H1 (cell line): ENCODE measurements at regions not wholly inside any gene's neighbourhood (a gene's known extent, or its start where the extent isn't known, plus 50 kb on each side); places are given as distances from the start of the nearest gene placed in this dataset.

ENCODE experiments used
- CTCF ChIA-PET: fragments of 300-600 bp; sonication (Branson Sonifier 250); formaldehyde crosslinking; loops from one replicate; lab custom pipeline; 2021; ENCODE audit not compliant: partially characterized antibody; lab: Charles Lee
- POLR2A ChIA-PET: fragments of 300-600 bp; sonication (Branson Sonifier 250); formaldehyde crosslinking; loops from one replicate; lab custom pipeline; 2021; ENCODE audit warnings: inconsistent platforms; ENCODE audit not compliant: partially characterized antibody; lab: Charles Lee
- DNase-seq, 2 experiments: peaks; one replicate each; pipeline versions ENCODE4 v3.0.0 to v3.0.0-alpha.2; 2010 to 2022; ENCODE audit warnings: low spot score in 2 of 2, low read depth in 1 of 2, mixed read lengths in 1 of 2
- FAIRE-seq: peaks from 2 replicates; lab custom pipeline; 2011; peaks lifted over from hg19 to GRCh38; lab: Jason Lieb, UNC
- H2AFZ ChIP-seq: 2 replicates; pipeline ENCODE4 v1.8.1; 2012; ENCODE audit warnings: low read length, inconsistent platforms
- H2AK5ac ChIP-seq: 2 replicates; pipeline ENCODE4 v1.6.1; 2013; ENCODE audit warnings: low read depth, low read length
- H2BK120ac ChIP-seq: replicated peaks from 2 replicates; pipeline ENCODE3; 2013; ENCODE audit warnings: low read depth, low read length, inconsistent platforms
- H2BK12ac ChIP-seq: 2 replicates; pipeline ENCODE4 v1.6.1; 2013; ENCODE audit warnings: low read depth, low read length
- H2BK15ac ChIP-seq: 2 replicates; pipeline ENCODE4 v1.6.1; 2013; ENCODE audit warnings: low read length
- H2BK20ac ChIP-seq: 2 replicates; pipeline ENCODE4 v1.6.1; 2013; ENCODE audit warnings: low read length
- H2BK5ac ChIP-seq: 2 replicates; pipeline ENCODE4 v1.6.1; 2013; ENCODE audit warnings: low read depth, low read length
- H3K14ac ChIP-seq: 2 replicates; pipeline ENCODE4 v1.6.1; 2013; ENCODE audit warnings: inconsistent platforms; ENCODE audit not compliant: insufficient read length
- H3K18ac ChIP-seq: 2 replicates; pipeline ENCODE4 v1.6.1; 2013; ENCODE audit warnings: low read length; ENCODE audit errors: extremely low read depth
- H3K23ac ChIP-seq: 2 replicates; pipeline ENCODE4 v1.6.1; 2013; ENCODE audit warnings: inconsistent platforms; ENCODE audit not compliant: insufficient read length
- H3K23me2 ChIP-seq: 2 replicates; pipeline ENCODE4 v1.6.1; 2013; ENCODE audit warnings: low read depth, low read length
- H3K27ac ChIP-seq: 2 replicates; pipeline ENCODE4 v1.6.1; 2011; ENCODE audit warnings: low read depth, low read length, inconsistent platforms
- H3K27me3 ChIP-seq, 4 experiments: replicated peaks in 1 of 4; 1 replicate in 1 of 4; 2 replicates in 3 of 4; pipeline versions ENCODE4 v1.6.1 to v1.8.1; 2011 to 2013; ENCODE audit warnings: low read length in 3 of 4, mild to moderate bottlenecking in 3 of 4, inconsistent platforms in 2 of 4, mixed read lengths in 2 of 4, moderate library complexity in 1 of 4; ENCODE audit not compliant: control insufficient read depth in 3 of 4, insufficient read depth in 3 of 4; ENCODE audit errors: extremely low read depth in 1 of 4
- H3K36me3 ChIP-seq, 4 experiments: 2 replicates each; pipeline versions ENCODE4 v1.6.1 to v1.8.1; 2011 to 2013; ENCODE audit warnings: mild to moderate bottlenecking in 4 of 4, low read length in 3 of 4, moderate library complexity in 2 of 4, control low read depth in 1 of 4, inconsistent platforms in 1 of 4; ENCODE audit not compliant: insufficient read depth in 4 of 4, control insufficient read depth in 2 of 4
- H3K4ac ChIP-seq: replicated peaks from 2 replicates; pipeline ENCODE3; 2013; ENCODE audit warnings: low read length, low read depth, mixed read lengths, inconsistent platforms; ENCODE audit not compliant: insufficient read length
- H3K4me1 ChIP-seq, 4 experiments: replicated peaks in 1 of 4; 1 replicate in 1 of 4; 2 replicates in 3 of 4; pipeline versions ENCODE4 v1.6.1 to v1.8.1; 2011 to 2013; ENCODE audit warnings: low read length in 3 of 4, inconsistent platforms in 2 of 4, mixed read lengths in 1 of 4; ENCODE audit not compliant: insufficient read depth in 4 of 4, control insufficient read depth in 3 of 4
- H3K4me2 ChIP-seq, 2 experiments: 2 replicates each; pipeline versions ENCODE4 v1.6.1 to v1.8.1; 2011 to 2013; ENCODE audit warnings: low read depth in 2 of 2, low read length in 2 of 2, control low read depth in 1 of 2, inconsistent platforms in 1 of 2, mild to moderate bottlenecking in 1 of 2; ENCODE audit not compliant: insufficient read depth in 1 of 2
- H3K4me3 ChIP-seq, 4 experiments: fragments of 200-600, 300-600 bp in 1 of 4; sonication (generic), shearing (Covaris generic), sonication (Bioruptor Twin) in 1 of 4; 2 replicates each; pipeline versions ENCODE4 v1.5.1 to v1.8.1; 2011 to 2016; ENCODE audit warnings: low read length in 4 of 4, low read depth in 3 of 4, control low read depth in 2 of 4, inconsistent platforms in 2 of 4, mild to moderate bottlenecking in 2 of 4, mixed read lengths in 1 of 4, moderate library complexity in 1 of 4; ENCODE audit not compliant: insufficient read depth in 2 of 4; ENCODE audit errors: extremely low read depth in 1 of 4
- H3K56ac ChIP-seq: replicated peaks from 2 replicates; pipeline ENCODE3; 2013; ENCODE audit warnings: low read depth, mild to moderate bottlenecking, mixed read lengths, low read length, inconsistent platforms; ENCODE audit not compliant: insufficient read length
- H3K79me1 ChIP-seq: 2 replicates; pipeline ENCODE4 v1.6.1; 2013; ENCODE audit warnings: low read depth, low read length, control low read depth
- H3K79me2 ChIP-seq, 2 experiments: 2 replicates each; pipeline versions ENCODE4 v1.6.1 to v1.8.1; 2012 to 2013; ENCODE audit warnings: low read length in 2 of 2, mild to moderate bottlenecking in 2 of 2, inconsistent platforms in 1 of 2; ENCODE audit not compliant: insufficient read depth in 2 of 2, control insufficient read depth in 1 of 2
- H3K9ac ChIP-seq, 4 experiments: replicated peaks in 1 of 4; 1 replicate in 1 of 4; 2 replicates in 3 of 4; pipeline versions ENCODE4 v1.6.1 to v1.8.1; 2011 to 2013; ENCODE audit warnings: low read depth in 3 of 4, low read length in 3 of 4, control low read depth in 2 of 4, mild to moderate bottlenecking in 2 of 4, moderate library complexity in 2 of 4, inconsistent platforms in 1 of 4; ENCODE audit errors: extremely low read depth in 1 of 4
- H3K9me3 ChIP-seq, 2 experiments: 2 replicates each; pipeline versions ENCODE4 v1.6.1 to v1.8.1; 2012 to 2013; ENCODE audit warnings: mild to moderate bottlenecking in 2 of 2, moderate library complexity in 2 of 2, control low read depth in 1 of 2, inconsistent platforms in 1 of 2, low read depth in 1 of 2, low read length in 1 of 2, mixed read lengths in 1 of 2; ENCODE audit not compliant: insufficient read depth in 2 of 2
- H4K20me1 ChIP-seq, 2 experiments: replicated peaks in 1 of 2; 2 replicates each; pipeline versions ENCODE3 to v1.8.1; 2011 to 2013; ENCODE audit warnings: inconsistent platforms in 2 of 2, low read length in 2 of 2, mild to moderate bottlenecking in 1 of 2; ENCODE audit not compliant: insufficient read depth in 2 of 2, control insufficient read depth in 1 of 2
- H4K5ac ChIP-seq: 2 replicates; pipeline ENCODE4 v1.6.1; 2013; ENCODE audit warnings: low read length, low read depth, mixed read lengths, inconsistent platforms; ENCODE audit not compliant: insufficient read length
- H4K8ac ChIP-seq: 2 replicates; pipeline ENCODE4 v1.8.0; 2013; ENCODE audit warnings: mild to moderate bottlenecking, moderate library complexity, low read length, inconsistent platforms; ENCODE audit not compliant: insufficient read depth; ENCODE audit errors: extremely low read depth
- H4K91ac ChIP-seq: replicated peaks from 2 replicates; pipeline ENCODE3; 2013; ENCODE audit warnings: low read length, mixed read lengths, inconsistent platforms; ENCODE audit not compliant: insufficient read length
- ASH2L ChIP-seq: fragments of 200-600, 300-600 bp; sonication (generic); IDR thresholded peaks from one replicate; pipeline ENCODE4 v1.7.1; 2017; ENCODE audit warnings: low read length
- CBX8 ChIP-seq: fragments of 300-800, 300-1000 bp; sonication (generic); IDR thresholded peaks from 2 replicates; pipeline ENCODE4 v1.7.1; 2016; ENCODE audit warnings: low read depth, low read length, borderline replicate concordance
- CREB1 ChIP-seq: IDR thresholded peaks from 2 replicates; pipeline ENCODE4 v1.6.1; 2012; ENCODE audit warnings: inconsistent platforms
- FOSL1 ChIP-seq: IDR thresholded peaks from 2 replicates; pipeline ENCODE4 v1.6.1; 2011; ENCODE audit warnings: mild to moderate bottlenecking, low read depth, low read length, moderate library complexity; ENCODE audit not compliant: insufficient read depth
- GABPA ChIP-seq: IDR thresholded peaks from 2 replicates; pipeline ENCODE4 v1.6.1; 2011; ENCODE audit warnings: mild to moderate bottlenecking, low read length, moderate library complexity, borderline replicate concordance; ENCODE audit not compliant: insufficient read depth
- HDAC2 ChIP-seq, 2 experiments: fragments of 300-600 bp in 1 of 2; sonication (generic) in 1 of 2; IDR thresholded peaks; 2 replicates each; pipeline ENCODE4 v1.6.1; 2011 to 2012; ENCODE audit warnings: low read depth in 2 of 2, low read length in 2 of 2, mild to moderate bottlenecking in 2 of 2, moderate library complexity in 2 of 2, borderline replicate concordance in 1 of 2, inconsistent platforms in 1 of 2
- HDAC6 ChIP-seq: IDR thresholded peaks from one replicate; pipeline ENCODE4 v1.7.1; 2012; ENCODE audit warnings: low read depth, mild to moderate bottlenecking, inconsistent platforms, low read length, moderate library complexity
- JUN ChIP-seq: IDR thresholded peaks from 2 replicates; pipeline ENCODE4 v1.6.1; 2011; ENCODE audit warnings: low read depth, mild to moderate bottlenecking, improper control_type of control experiment, low read length
- MAFK ChIP-seq: IDR thresholded peaks from 2 replicates; pipeline ENCODE4 v1.6.1; 2012; ENCODE audit warnings: low read depth, mild to moderate bottlenecking, improper control_type of control experiment, low read length
- PHF8 ChIP-seq: fragments of 200-600 bp; sonication (generic); conservative IDR thresholded peaks from 2 replicates; pipeline ENCODE4 v1.7.1; 2012; ENCODE audit warnings: low read depth, mild to moderate bottlenecking, inconsistent platforms, low read length, moderate library complexity
- SIRT6 ChIP-seq: IDR thresholded peaks from one replicate; pipeline ENCODE4 v1.7.1; 2012; ENCODE audit warnings: low read length, inconsistent platforms
- SUZ12 ChIP-seq: fragments of 200-600 bp; sonication (generic); IDR thresholded peaks from 2 replicates; pipeline ENCODE4 v1.6.1; 2012; ENCODE audit warnings: mild to moderate bottlenecking, inconsistent platforms, low read length, moderate library complexity, mixed read lengths
- TAF1 ChIP-seq: IDR thresholded peaks from 2 replicates; pipeline ENCODE4 v1.6.1; 2011; ENCODE audit warnings: mild to moderate bottlenecking, low read depth, low read length
- TBP ChIP-seq: IDR thresholded peaks from 2 replicates; pipeline ENCODE4 v1.6.1; 2011; ENCODE audit warnings: low read depth, low read length, improper control_type of control experiment
- WGBS, 2 experiments: shearing (Covaris generic) in 1 of 2; methylation state at CpG; one replicate each; pipeline versions ENCODE4 v1.1.6 to v1.1.7; 2013 to 2015; ENCODE audit warnings: low lambda C conversion rate in 2 of 2, mixed read lengths in 2 of 2, inconsistent platforms in 1 of 2, low coverage in 1 of 2, missing lambda C conversion rate in 1 of 2; ENCODE audit not compliant: insufficient replicate concordance in 2 of 2, insufficient coverage in 1 of 2, insufficient read length in 1 of 2; ENCODE audit errors: extremely low coverage in 1 of 2, missing lambda C conversion rate in 1 of 2; 5-methylcytosine and 5-hydroxymethylcytosine counted together
- TF ChIP-seq, protein P1 (sequence below): IDR thresholded peaks from 2 replicates; pipeline ENCODE4 v1.6.1; 2011; ENCODE audit warnings: low read depth, mild to moderate bottlenecking, low read length; ENCODE audit not compliant: insufficient read depth

DNA sequence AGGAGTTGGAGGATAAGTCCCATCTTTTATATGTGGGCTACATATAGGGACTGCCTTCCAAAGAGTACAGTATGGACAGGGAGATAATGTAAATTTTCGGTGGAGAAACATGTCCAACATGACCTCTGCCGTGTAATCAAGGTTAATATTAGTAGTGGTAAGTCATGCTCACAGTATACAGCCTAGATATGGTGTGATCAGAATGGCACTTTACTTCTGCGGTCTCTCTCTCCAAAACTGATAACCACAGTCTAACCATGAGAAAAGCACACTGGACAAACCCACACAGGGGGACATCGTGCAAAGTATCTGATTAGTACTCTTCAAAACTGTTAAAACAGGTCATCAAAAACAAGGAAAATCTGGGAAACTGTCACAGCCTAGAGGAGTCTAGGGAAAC lies 66.6 kb upstream of the PLCL2 start:
- WGBS, 2 experiments, result 92% methylated on average over 4 of the region's 4 CpGs; no CpG with 5 or more reads in 1 of the 2 experiments
- Histone ChIP-seq H2BK5ac (no peak overlapping the region), H2AFZ (no peak overlapping the region), H3K4me3 (no peak overlapping the region), H3K79me1 (no peaks in the 10 kb centered on the region), H3K4ac (no peak overlapping the region), H3K23ac (no peak overlapping the region), H4K91ac (no peak overlapping the region), H4K8ac (no peak overlapping the region), H4K5ac (no peak overlapping the region), H3K36me3 (no peaks in the 10 kb centered on the region; a peak in 1 of 8 replicates), H3K18ac (no peak overlapping the region), H3K9ac (no peak overlapping the region), H3K4me1 (no peaks in the 10 kb centered on the region), H3K56ac (no peak overlapping the region), H3K23me2 (no peaks in the 10 kb centered on the region), H3K27ac (no peak overlapping the region), H3K27me3 (no peaks in the 10 kb centered on the region), H2AK5ac (no peak overlapping the region), H2BK15ac (no peak overlapping the region), H3K4me2 (no peak overlapping the region), H2BK12ac (no peak overlapping the region), H3K9me3 (peaks cover 2 to 5% of the 10 kb centered on the region in 2 experiments; a peak in 2 of 4 replicates), H2BK120ac (no peak overlapping the region), H3K79me2 (no peaks in the 10 kb centered on the region), H3K14ac (no peak overlapping the region), H2BK20ac (no peak overlapping the region), H4K20me1 (no peaks in the 10 kb centered on the region)
- DNase-seq, result no peak
- CTCF ChIA-PET, result no interaction called here
- no peak for FAIRE-seq
- POLR2A ChIA-PET, result no interaction called here
- TF ChIP-seq, protein P1, sequence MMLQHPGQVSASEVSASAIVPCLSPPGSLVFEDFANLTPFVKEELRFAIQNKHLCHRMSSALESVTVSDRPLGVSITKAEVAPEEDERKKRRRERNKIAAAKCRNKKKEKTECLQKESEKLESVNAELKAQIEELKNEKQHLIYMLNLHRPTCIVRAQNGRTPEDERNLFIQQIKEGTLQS, result no peak
- TF ChIP-seq TBP (no peak), ASH2L (no peak), MAFK (no peak), TAF1 (no peak), HDAC2 (IDR thresholded peaks at IDR 0.05; ENCODE audit: borderline replicate concordance in 1 of 2, low read depth in 2 of 2, low read length in 2 of 2) (no peak), SIRT6 (no peak), CBX8 (no peak), GABPA (no peak), SUZ12 (no peak), PHF8 (no peak), FOSL1 (no peak), HDAC6 (no peak), JUN (no peak), CREB1 (no peak)
